ENCODE measurements at regions not wholly inside any gene's neighbourhood (a gene's known extent, or its start where the extent isn't known, plus 50 kb on each side); places are given as distances from the start of the nearest gene placed in this dataset.

DNA sequence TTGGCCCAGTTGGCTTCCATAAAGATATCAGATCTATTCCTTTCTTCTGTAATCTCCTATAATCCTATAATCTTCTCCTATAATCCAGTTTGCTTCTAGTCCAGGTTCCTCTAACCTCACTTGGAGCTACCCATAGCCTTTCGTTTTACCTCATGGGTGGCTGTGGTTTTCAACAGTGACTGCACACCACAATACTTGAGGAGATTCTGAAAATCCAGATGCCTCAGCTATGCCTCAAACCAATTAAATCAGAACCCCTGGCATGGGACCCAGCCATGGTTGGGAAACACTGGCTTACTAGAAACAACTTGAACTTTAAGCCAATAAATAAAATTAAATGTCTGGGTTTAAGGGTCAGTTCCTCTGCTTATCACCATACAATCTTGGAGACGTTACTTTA is 86.1 kb upstream of the NTRK3 start:
- TF ChIP-seq, protein P1, sequence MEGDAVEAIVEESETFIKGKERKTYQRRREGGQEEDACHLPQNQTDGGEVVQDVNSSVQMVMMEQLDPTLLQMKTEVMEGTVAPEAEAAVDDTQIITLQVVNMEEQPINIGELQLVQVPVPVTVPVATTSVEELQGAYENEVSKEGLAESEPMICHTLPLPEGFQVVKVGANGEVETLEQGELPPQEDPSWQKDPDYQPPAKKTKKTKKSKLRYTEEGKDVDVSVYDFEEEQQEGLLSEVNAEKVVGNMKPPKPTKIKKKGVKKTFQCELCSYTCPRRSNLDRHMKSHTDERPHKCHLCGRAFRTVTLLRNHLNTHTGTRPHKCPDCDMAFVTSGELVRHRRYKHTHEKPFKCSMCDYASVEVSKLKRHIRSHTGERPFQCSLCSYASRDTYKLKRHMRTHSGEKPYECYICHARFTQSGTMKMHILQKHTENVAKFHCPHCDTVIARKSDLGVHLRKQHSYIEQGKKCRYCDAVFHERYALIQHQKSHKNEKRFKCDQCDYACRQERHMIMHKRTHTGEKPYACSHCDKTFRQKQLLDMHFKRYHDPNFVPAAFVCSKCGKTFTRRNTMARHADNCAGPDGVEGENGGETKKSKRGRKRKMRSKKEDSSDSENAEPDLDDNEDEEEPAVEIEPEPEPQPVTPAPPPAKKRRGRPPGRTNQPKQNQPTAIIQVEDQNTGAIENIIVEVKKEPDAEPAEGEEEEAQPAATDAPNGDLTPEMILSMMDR (conservative IDR thresholded peaks at IDR 0.05; ENCODE audit: low read length) = no peak
- TF ChIP-seq EZH2phosphoT487 (IDR thresholded peaks at IDR 0.05; ENCODE audit: borderline replicate concordance, low read depth, low read length) = no peak

Measured in OCI-LY7 (cell line).